A673 (cell line): ENCODE measurements at regions not wholly inside any gene's neighbourhood (a gene's known extent, or its start where the extent isn't known, plus 50 kb on each side); places are given as distances from the start of the nearest gene placed in this dataset.

ENCODE experiments used
- BruUV-seq: library from RNA; stranded (reverse); fragments of 400-500 nt; replicated peaks from 2 replicates; lab custom pipeline; 2021; lab: Mats Ljungman, UMichigan
- CTCF ChIA-PET: fragments of 300-600 bp; sonication (Branson Sonifier 250); formaldehyde crosslinking; loops from one replicate; lab custom pipeline; 2022; ENCODE audit warnings: antibody characterized with exemption; lab: Charles Lee
- POLR2A ChIA-PET: fragments of 300-600 bp; sonication (Branson Sonifier 250); formaldehyde crosslinking; loops from one replicate; lab custom pipeline; 2022; ENCODE audit warnings: antibody characterized with exemption; ENCODE audit not compliant: low non-redundant PET; lab: Charles Lee
- DNase-seq: peaks from one replicate; pipeline ENCODE4 v3.0.0-alpha.2; 2015; ENCODE audit warnings: low spot score
- H3K27ac ChIP-seq: fragments of 200-600 bp; sonication (generic); 2 replicates; pipeline ENCODE4 v1.5.1; 2016; ENCODE audit warnings: mixed run types, low read depth, mild to moderate bottlenecking, mixed read lengths, antibody characterized with exemption, low read length; ENCODE audit not compliant: poor library complexity, severe bottlenecking
- H3K27me3 ChIP-seq: fragments of 200-600 bp; sonication (generic); replicated peaks from 2 replicates; pipeline ENCODE4 v1.6.1; 2017; ENCODE audit warnings: mixed run types, low read depth, mild to moderate bottlenecking, mixed read lengths, antibody characterized with exemption, low read length; ENCODE audit not compliant: insufficient read depth, poor library complexity
- H3K36me3 ChIP-seq: fragments of 200-600 bp; sonication (generic); 2 replicates; pipeline ENCODE4 v1.6.1; 2016; ENCODE audit warnings: mixed run types, mild to moderate bottlenecking, mixed read lengths, antibody characterized with exemption, low read length; ENCODE audit not compliant: insufficient read depth, poor library complexity, severe bottlenecking
- H3K4me1 ChIP-seq: fragments of 200-600 bp; sonication (generic); 2 replicates; pipeline ENCODE4 v1.6.1; 2017; ENCODE audit warnings: mixed run types, mild to moderate bottlenecking, mixed read lengths, antibody characterized with exemption, low read length; ENCODE audit not compliant: insufficient read depth, poor library complexity, severe bottlenecking
- H3K4me3 ChIP-seq: fragments of 200-600 bp; sonication (generic); 2 replicates; pipeline ENCODE4 v1.5.1; 2016; ENCODE audit warnings: low read depth, mixed run types, mild to moderate bottlenecking, mixed read lengths, low read length; ENCODE audit not compliant: poor library complexity, severe bottlenecking
- H3K9me3 ChIP-seq: fragments of 200-600 bp; sonication (generic); 2 replicates; pipeline ENCODE4 v1.6.1; 2016; ENCODE audit warnings: mixed run types, low read depth, mild to moderate bottlenecking, mixed read lengths, antibody characterized with exemption, low read length; ENCODE audit not compliant: poor library complexity, severe bottlenecking
- CTCF ChIP-seq: fragments of 300-800, 200-600 bp; sonication (generic); conservative IDR thresholded peaks from 2 replicates; pipeline ENCODE4 v1.5.1; 2017; ENCODE audit warnings: low read depth, mild to moderate bottlenecking, antibody characterized with exemption, low read length, moderate library complexity, mixed read lengths
- EZH2 ChIP-seq: fragments of 200-600 bp; sonication (generic); IDR thresholded peaks from 2 replicates; pipeline ENCODE4 v1.6.1; 2017; ENCODE audit warnings: borderline replicate concordance, low read depth, mild to moderate bottlenecking, mixed read lengths, antibody characterized with exemption, low read length; ENCODE audit not compliant: poor library complexity, severe bottlenecking
- intact Hi-C: fragments of 100-400 bp; cut with micrococcal nuclease; formaldehyde crosslinking; loops from one replicate; pipeline ENCODE4 v1.10.0; 2022; ENCODE audit not compliant: unreplicated experiment

- no peaks in the 10 kb centered on the region for H3K4me1 ChIP-seq
- H3K27me3 ChIP-seq = no peaks in the 10 kb centered on the region
- no peak overlapping the region for H3K4me3 ChIP-seq
- no peak for DNase-seq
- POLR2A ChIA-PET = no interaction called here
- no peaks in the 10 kb centered on the region for H3K9me3 ChIP-seq
- CTCF ChIA-PET = interaction anchor here (0.7 kb wide), 1 partner anchor 12 kb away, joined by 8 read pairs; no protein-coding TSS in a partner anchor
- TF ChIP-seq CTCF = no peak
- TF ChIP-seq EZH2 = no peak
- BruUV-seq = no TSS peak
- no peaks in the 10 kb centered on the region for H3K36me3 ChIP-seq
- no peak overlapping the region for H3K27ac ChIP-seq
- intact Hi-C loops = no loop called here
Measured at GRCh38 chr4:116664198-116664597, 421.2 kb downstream of the TRAM1L1 start.

GRCh38 chr4:116639070-116639577, 446.3 kb downstream of the TRAM1L1 start:
- Histone ChIP-seq H3K4me1 (no peaks in the 10 kb centered on the region), H3K9me3 (no peaks in the 10 kb centered on the region), H3K36me3 (no peaks in the 10 kb centered on the region), H3K4me3 (no peak overlapping the region), H3K27ac (no peak overlapping the region), H3K27me3 (no peaks in the 10 kb centered on the region)
- intact Hi-C loops = no loop called here
- ChIA-PET CTCF (no interaction called here), POLR2A (no interaction called here)
- BruUV-seq = no TSS peak
- TF ChIP-seq EZH2 (no peak), CTCF (no peak)
- no peak for DNase-seq

- Histone ChIP-seq H3K36me3 (no peaks in the 10 kb centered on the region), H3K4me1 (no peaks in the 10 kb centered on the region), H3K4me3 (no peak overlapping the region), H3K27me3 (no peaks in the 10 kb centered on the region), H3K27ac (no peak overlapping the region), H3K9me3 (no peaks in the 10 kb centered on the region)
- POLR2A ChIA-PET = no interaction called here
- no peak for TF ChIP-seq EZH2
- no peak for TF ChIP-seq CTCF
- CTCF ChIA-PET = no interaction called here
- no TSS peak for BruUV-seq
- intact Hi-C loops = no loop called here
- no peak for DNase-seq
Measured at GRCh38 chr4:116638592-116638991, 446.8 kb downstream of the TRAM1L1 start.
